ENCODE measurements at regions not wholly inside any gene's neighbourhood (a gene's known extent, or its start where the extent isn't known, plus 50 kb on each side); places are given as distances from the start of the nearest gene placed in this dataset.

DNA sequence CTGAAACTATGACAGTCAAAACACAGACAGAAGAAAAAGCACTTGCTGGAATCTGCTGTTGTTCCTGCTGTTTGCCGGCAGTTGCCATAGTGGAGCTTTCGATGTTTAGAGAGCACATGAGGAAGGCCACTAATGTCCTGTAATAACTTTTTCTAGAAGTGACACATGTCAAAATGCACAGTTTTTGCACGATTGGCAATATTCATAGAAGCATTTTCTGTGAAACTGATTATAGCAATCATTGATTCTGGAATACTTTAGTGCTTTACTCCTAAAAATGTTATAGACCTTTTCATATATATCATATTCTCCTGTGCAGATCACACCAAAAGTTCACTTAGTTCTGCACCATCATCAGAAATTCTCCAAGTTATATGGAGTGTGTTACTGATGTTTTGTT is 407.0 kb upstream of the SOX9 start:
- TF ChIP-seq, protein P1, sequence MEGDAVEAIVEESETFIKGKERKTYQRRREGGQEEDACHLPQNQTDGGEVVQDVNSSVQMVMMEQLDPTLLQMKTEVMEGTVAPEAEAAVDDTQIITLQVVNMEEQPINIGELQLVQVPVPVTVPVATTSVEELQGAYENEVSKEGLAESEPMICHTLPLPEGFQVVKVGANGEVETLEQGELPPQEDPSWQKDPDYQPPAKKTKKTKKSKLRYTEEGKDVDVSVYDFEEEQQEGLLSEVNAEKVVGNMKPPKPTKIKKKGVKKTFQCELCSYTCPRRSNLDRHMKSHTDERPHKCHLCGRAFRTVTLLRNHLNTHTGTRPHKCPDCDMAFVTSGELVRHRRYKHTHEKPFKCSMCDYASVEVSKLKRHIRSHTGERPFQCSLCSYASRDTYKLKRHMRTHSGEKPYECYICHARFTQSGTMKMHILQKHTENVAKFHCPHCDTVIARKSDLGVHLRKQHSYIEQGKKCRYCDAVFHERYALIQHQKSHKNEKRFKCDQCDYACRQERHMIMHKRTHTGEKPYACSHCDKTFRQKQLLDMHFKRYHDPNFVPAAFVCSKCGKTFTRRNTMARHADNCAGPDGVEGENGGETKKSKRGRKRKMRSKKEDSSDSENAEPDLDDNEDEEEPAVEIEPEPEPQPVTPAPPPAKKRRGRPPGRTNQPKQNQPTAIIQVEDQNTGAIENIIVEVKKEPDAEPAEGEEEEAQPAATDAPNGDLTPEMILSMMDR (IDR thresholded peaks at IDR 0.05; ENCODE audit: insufficient read depth, low read depth, low read length), result no peak
- H3K4me3 ChIP-seq (ENCODE audit: low read depth, low read length), result no peak overlapping the region
- no peak for DNase-seq (ENCODE audit: low read depth)

DNA sequence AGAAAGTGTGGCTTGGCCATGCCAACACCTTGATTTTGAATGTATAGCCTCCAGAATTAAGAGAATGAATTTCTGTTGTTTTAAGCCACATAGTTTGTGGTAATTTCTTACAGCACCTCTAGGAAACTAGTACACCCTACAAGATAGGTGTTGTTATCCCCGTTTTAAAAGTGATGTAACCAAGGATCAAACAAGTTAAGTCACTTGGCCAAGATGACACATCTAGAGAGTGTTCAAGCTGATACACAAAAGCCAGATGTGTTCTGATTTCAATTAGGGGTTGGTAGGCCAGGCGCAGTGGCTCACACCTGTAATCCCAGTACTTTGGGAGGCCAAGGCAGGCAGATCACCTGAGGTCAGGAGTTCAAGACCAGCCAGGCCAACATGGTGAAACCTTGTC is 396.5 kb upstream of the SOX9 start:
- TF ChIP-seq, protein P1 (IDR thresholded peaks at IDR 0.05; ENCODE audit: insufficient read depth, low read depth, low read length), result no peak
- DNase-seq (ENCODE audit: low read depth), result no peak
- no peak overlapping the region for H3K4me3 ChIP-seq (ENCODE audit: low read depth, low read length)

- H3K4me3 ChIP-seq (ENCODE audit: low read depth, low read length), result no peak overlapping the region
- TF ChIP-seq, protein P1 (IDR thresholded peaks at IDR 0.05; ENCODE audit: insufficient read depth, low read depth, low read length), result no peak
- no peak for DNase-seq (ENCODE audit: low read depth)
Observed at GRCh38 chr17:71725811-71726210, 395.0 kb upstream of the SOX9 start.

GRCh38 chr17:71726341-71726740 is 394.5 kb upstream of the SOX9 start:
- TF ChIP-seq, protein P1 (IDR thresholded peaks at IDR 0.05; ENCODE audit: insufficient read depth, low read depth, low read length), result no peak
- no peak overlapping the region for H3K4me3 ChIP-seq (ENCODE audit: low read depth, low read length)
- DNase-seq (ENCODE audit: low read depth), result no peak

GRCh38 chr17:71727292-71727691 is 393.5 kb upstream of the SOX9 start:
- no peak for DNase-seq (ENCODE audit: low read depth)
- TF ChIP-seq, protein P1 (IDR thresholded peaks at IDR 0.05; ENCODE audit: insufficient read depth, low read depth, low read length), result no peak
- H3K4me3 ChIP-seq (ENCODE audit: low read depth, low read length), result no peak overlapping the region

DNA sequence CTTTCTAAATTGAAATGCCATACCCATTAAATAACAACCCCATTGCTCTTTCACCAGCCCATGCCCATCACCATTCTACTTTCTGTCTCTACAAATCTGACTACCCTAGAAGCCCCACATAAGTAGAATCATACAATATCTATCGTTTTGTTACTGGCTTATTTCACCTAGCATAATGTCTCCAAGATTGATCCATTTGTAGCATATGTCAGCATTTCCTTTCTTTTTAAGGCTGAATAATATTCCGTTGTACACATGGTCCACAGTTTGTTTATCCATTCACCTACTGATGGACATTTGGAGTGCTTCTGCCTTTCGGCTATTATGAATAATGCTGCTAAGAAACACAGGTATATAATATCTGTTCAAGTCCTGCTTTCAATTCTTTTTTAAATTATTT is 393.1 kb upstream of the SOX9 start:
- DNase-seq (ENCODE audit: low read depth), result no peak
- H3K4me3 ChIP-seq (ENCODE audit: low read depth, low read length), result no peak overlapping the region
- TF ChIP-seq, protein P1 (IDR thresholded peaks at IDR 0.05; ENCODE audit: insufficient read depth, low read depth, low read length), result no peak

GRCh38 chr17:71730871-71731270 is 389.9 kb upstream of the SOX9 start:
- TF ChIP-seq, protein P1 (IDR thresholded peaks at IDR 0.05; ENCODE audit: insufficient read depth, low read depth, low read length), result no peak
- no peak overlapping the region for H3K4me3 ChIP-seq (ENCODE audit: low read depth, low read length)
- DNase-seq (ENCODE audit: low read depth), result no peak

All from fibroblast of villous mesenchyme (primary cell).